Ovary (tissue), 7 donors: ENCODE measurements at regions not wholly inside any gene's neighbourhood (a gene's known extent, or its start where the extent isn't known, plus 50 kb on each side); places are given as distances from the start of the nearest gene placed in this dataset.

Source experiments
- DNase-seq, 5 donors: peaks; one replicate each; pipeline ENCODE4 v3.0.0-alpha.2; 2019 to 2020
- H3K27ac ChIP-seq, 2 donors: fragments of 200-600 bp; one replicate each; pipeline versions ENCODE4 v1.5.1 to v1.8.0; 2019 to 2022
- H3K27me3 ChIP-seq: fragments of 200-600 bp; one replicate; pipeline ENCODE4 v1.8.0; 2022
- H3K36me3 ChIP-seq: fragments of 200-600 bp; sonication (generic); one replicate; pipeline ENCODE4 v1.5.1; 2019
- H3K4me1 ChIP-seq: one replicate; pipeline ENCODE4 v1.8.1; 2013; ENCODE audit warnings: mild to moderate bottlenecking, moderate library complexity; ENCODE audit not compliant: insufficient read depth
- H3K4me3 ChIP-seq: fragments of 200-600 bp; sonication (generic); one replicate; pipeline ENCODE4 v1.5.1; 2017
- H3K9me3 ChIP-seq, 2 donors: fragments of 200-600 bp in 1 of 2; sonication (generic) in 1 of 2; one replicate each; pipeline versions ENCODE4 v1.5.1 to v1.8.1; 2013 to 2019; ENCODE audit warnings: mild to moderate bottlenecking in 1 of 2, moderate library complexity in 1 of 2
- CTCF ChIP-seq, 3 donors: fragments of 450-650 bp in 2 of 3; fragments of 200-600 bp in 1 of 3; IDR thresholded peaks; one replicate each; pipeline versions ENCODE4 v1.5.1 to v1.8.0; 2016 to 2022; ENCODE audit warnings: antibody characterized with exemption in 3 of 3, mild to moderate bottlenecking in 1 of 3
- EP300 ChIP-seq: sonication (generic); formaldehyde crosslinking; IDR thresholded peaks from one replicate; pipeline ENCODE4 v1.6.1; 2017; ENCODE audit warnings: antibody characterized with exemption
- POLR2A ChIP-seq: fragments of 450-650 bp; IDR thresholded peaks from one replicate; pipeline ENCODE4 v1.6.1; 2017; ENCODE audit warnings: antibody characterized with exemption, mild to moderate bottlenecking, moderate library complexity
- WGBS, 3 donors: extraction: QIAGEN DNeasy Blood & Tissue Kit in 1 of 3; methylation state at CpG; one replicate each; pipeline versions ENCODE4 v1.1.5 to v1.1.7; 2013 to 2017; 5-methylcytosine and 5-hydroxymethylcytosine counted together
- intact Hi-C, 4 donors: fragments of 100-400 bp; cut with DNase I; formaldehyde crosslinking; loops; one replicate each; pipeline versions ENCODE4 v1.11.0 to v1.15.1; 2022 to 2023
- donor health status: DM: no; HTN: no; CAD: no; lungs with moderate emphysema.
- donor health status: DM: no; HTN: no; CAD: no.
- donor health status: Bipolar disorder and iron deficiency.
- donor health status: DM: no; HTN: no; CAD: no.
- donor health status: DM: yes; HTN: yes; CAD: no.

GRCh38 chr14:71753126-71753830 is 179.0 kb upstream of the RGS6 start:
- H3K9me3 ChIP-seq, result no peaks in the 10 kb centered on the region
- peak; percentile 81 to 94 (median 92) for DNase-seq
- H3K27me3 ChIP-seq, result no peaks in the 10 kb centered on the region
- H3K4me3 ChIP-seq, result no peak overlapping the region
- H3K27ac ChIP-seq, result no peak overlapping the region
- WGBS, 3 donors, result 23 to 25% (median 23%) methylated on average over 21 of the region's 21 CpGs
- TF ChIP-seq EP300 (no peak), CTCF (IDR thresholded peaks at IDR 0.05) (peak; percentile 76 to 82 (median 79))
- peaks cover 4% of the 10 kb centered on the region for H3K4me1 ChIP-seq
- intact Hi-C loops, result loop anchor here (2.0 to 10.0 kb wide), 4 partner anchors 428 to 616 kb away; partner anchors contain the start of gene SIPA1L1 (in 3 of the 4)
- no peaks in the 10 kb centered on the region for H3K36me3 ChIP-seq

DNA sequence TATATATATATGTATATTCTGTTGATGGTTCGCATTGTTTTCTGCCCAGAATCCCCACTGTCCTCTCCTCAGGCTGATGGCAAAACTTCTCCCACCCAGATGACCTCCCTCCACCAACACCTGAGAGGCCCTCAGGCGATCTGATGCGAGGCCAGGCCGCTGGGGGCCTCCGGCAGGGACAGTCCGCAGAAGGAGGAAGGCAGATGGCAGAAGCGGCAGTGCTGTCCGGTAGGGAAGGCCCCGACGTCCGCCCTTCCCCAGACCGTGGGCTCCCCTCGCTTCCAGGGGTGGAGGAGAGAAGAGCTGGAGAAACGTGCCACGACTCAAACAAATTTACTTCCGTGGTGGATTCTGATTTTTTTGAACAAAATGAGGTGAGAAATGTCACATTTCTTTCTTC is 178.3 kb upstream of the RGS6 start:
- intact Hi-C loops, result loop anchor here (2.0 to 10.0 kb wide), 5 partner anchors 429 to 617 kb away; partner anchors contain the start of gene SIPA1L1 (in 3 of the 4)
- H3K4me3 ChIP-seq, result no peak overlapping the region
- no peak overlapping the region for H3K27ac ChIP-seq
- no peak for DNase-seq
- no peaks in the 10 kb centered on the region for H3K36me3 ChIP-seq
- WGBS, 3 donors, result 94 to 95% (median 94%) methylated on average over 16 of the region's 16 CpGs
- no peaks in the 10 kb centered on the region for H3K27me3 ChIP-seq
- peaks cover 4% of the 10 kb centered on the region for H3K4me1 ChIP-seq
- no peak for TF ChIP-seq CTCF (IDR thresholded peaks at IDR 0.05)
- TF ChIP-seq EP300, result no peak
- no peak for TF ChIP-seq POLR2A
- no peaks in the 10 kb centered on the region for H3K9me3 ChIP-seq

DNA sequence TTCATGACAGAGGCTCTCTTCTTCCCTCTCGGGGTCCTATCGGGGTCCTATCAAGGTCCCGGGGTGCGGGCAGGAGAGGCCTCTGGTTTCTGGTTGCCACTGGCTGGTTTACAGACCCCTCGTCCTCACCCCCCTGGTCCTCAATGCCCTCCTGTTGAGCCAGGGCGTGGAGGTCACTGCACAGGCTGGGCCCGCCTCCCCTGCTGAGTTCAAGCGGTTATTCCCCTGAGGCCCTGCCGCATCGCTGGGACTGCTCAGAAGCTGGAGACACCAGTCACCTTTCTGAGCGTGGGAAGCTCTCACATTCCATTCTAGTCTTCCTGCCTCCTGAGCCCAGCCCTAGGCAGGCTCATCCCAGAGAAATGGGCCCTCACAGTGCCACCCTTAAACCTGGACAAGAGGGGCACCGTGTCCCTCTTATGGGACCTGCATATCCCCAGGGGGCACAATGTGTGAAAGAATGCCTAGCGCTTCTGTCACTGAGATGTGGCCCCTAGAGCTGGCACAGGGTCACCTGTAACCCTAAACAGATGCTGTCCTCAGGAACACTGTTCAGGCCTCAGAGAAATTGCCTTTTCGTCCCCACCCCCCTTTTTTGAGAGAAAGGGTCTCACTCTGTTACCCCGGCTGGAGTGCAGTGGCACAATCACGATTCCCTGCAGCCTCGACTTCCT is 177.7 kb upstream of the RGS6 start:
- Histone ChIP-seq H3K27me3 (no peaks in the 10 kb centered on the region), H3K27ac (no peak overlapping the region), H3K9me3 (no peaks in the 10 kb centered on the region), H3K36me3 (no peaks in the 10 kb centered on the region), H3K4me1 (peaks cover 4% of the 10 kb centered on the region), H3K4me3 (no peak overlapping the region)
- DNase-seq, result no peak
- TF ChIP-seq CTCF (IDR thresholded peaks at IDR 0.05) (no peak), EP300 (no peak), POLR2A (no peak)
- WGBS, 3 donors, result 89 to 96% (median 95%) methylated on average over 17 of the region's 17 CpGs
- intact Hi-C loops, result loop anchor here (2.0 to 10.0 kb wide), 4 partner anchors 430 to 617 kb away; partner anchors contain the start of gene SIPA1L1 (in 3 of the 4)

DNA sequence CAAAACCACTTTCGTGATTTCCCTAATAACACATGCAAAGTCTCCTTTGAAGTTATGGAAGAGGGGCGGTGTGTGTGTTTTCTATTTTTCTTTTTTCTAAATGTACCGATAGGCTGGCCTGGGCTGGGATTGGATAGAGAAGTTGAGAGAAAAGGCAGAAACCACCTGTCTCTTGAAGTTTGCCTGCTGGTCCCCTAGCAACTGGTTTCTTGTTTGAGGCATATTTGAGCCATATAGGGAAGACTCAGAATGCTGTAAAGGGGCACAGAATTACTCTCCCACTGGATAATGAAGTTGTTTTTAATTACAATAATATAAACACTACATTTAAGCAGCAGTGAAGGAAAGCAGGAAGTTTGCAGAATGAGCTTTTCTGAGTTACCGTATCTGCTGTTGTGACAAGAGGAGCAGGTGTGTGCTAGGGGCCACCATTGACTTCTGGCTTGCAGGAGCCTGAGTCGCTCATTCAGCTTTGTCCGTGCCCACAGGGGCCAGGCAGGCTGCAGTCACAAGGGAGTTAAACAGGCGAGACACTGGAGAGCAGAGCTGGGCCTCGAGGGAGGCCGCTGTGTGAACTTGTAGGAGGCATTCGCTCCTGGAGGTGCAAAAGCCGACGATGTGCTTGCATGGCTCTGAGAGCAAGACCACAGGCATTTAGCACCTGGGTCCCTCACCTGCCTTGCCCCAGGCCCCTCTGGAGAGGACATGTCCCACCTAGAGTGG is 173.8 kb upstream of the RGS6 start:
- 45 to 57% (median 56%) methylated on average over 12 of the region's 12 CpGs for WGBS, 3 donors
- peaks cover under 1% of the 10 kb centered on the region for H3K4me1 ChIP-seq
- no peak for TF ChIP-seq CTCF (IDR thresholded peaks at IDR 0.05)
- no peak for DNase-seq
- no peaks in the 10 kb centered on the region for H3K36me3 ChIP-seq
- H3K4me3 ChIP-seq, result no peak overlapping the region
- no peaks in the 10 kb centered on the region for H3K9me3 ChIP-seq
- H3K27me3 ChIP-seq, result no peaks in the 10 kb centered on the region
- intact Hi-C loops, result loop anchor here in 1 of 4 donors (10.0 kb wide), 1 partner anchor 434 kb away; the partner anchor contains the start of gene SIPA1L1
- no peak overlapping the region for H3K27ac ChIP-seq
